Muscle layer of duodenum (tissue), 2 donors: ENCODE measurements at regions not wholly inside any gene's neighbourhood (a gene's known extent, or its start where the extent isn't known, plus 50 kb on each side); places are given as distances from the start of the nearest gene placed in this dataset.
"Not testable (repeated sequence)": the region's sequence is repeated elsewhere in the genome, so short reads cannot be mapped to it uniquely, and the experiment has no call there.

Experiments used
- H3K27ac ChIP-seq: one replicate; pipeline ENCODE4 v1.7.0; 2013; ENCODE audit warnings: mild to moderate bottlenecking, low read length
- H3K27me3 ChIP-seq: one replicate; pipeline ENCODE4 v1.7.0; 2013; ENCODE audit warnings: low read depth, mild to moderate bottlenecking, control low read depth, low read length
- H3K36me3 ChIP-seq, 2 donors: one replicate each; pipeline ENCODE4 v1.7.0; 2013; ENCODE audit warnings: low read length in 2 of 2, control low read depth in 1 of 2, mild to moderate bottlenecking in 1 of 2; ENCODE audit not compliant: insufficient read depth in 2 of 2, control insufficient read depth in 1 of 2
- H3K4me1 ChIP-seq, 2 donors: one replicate each; pipeline ENCODE4 v1.7.0; 2013; ENCODE audit warnings: low read length in 2 of 2, mild to moderate bottlenecking in 2 of 2, control low read depth in 1 of 2, moderate library complexity in 1 of 2; ENCODE audit not compliant: insufficient read depth in 2 of 2, control insufficient read depth in 1 of 2
- H3K4me3 ChIP-seq, 2 donors: one replicate each; pipeline ENCODE4 v1.7.0; 2013; ENCODE audit warnings: low read length in 2 of 2, low read depth in 1 of 2, mild to moderate bottlenecking in 1 of 2
- H3K9me3 ChIP-seq, 2 donors: one replicate each; pipeline ENCODE4 v1.7.0; 2013; ENCODE audit warnings: low read length in 2 of 2, control low read depth in 1 of 2, mild to moderate bottlenecking in 1 of 2; ENCODE audit not compliant: control insufficient read depth in 1 of 2
- donor health status: healthy.

- Histone ChIP-seq H3K4me3 (no peak overlapping the region), H3K36me3 (no peaks in the 10 kb centered on the region), H3K27me3 (no peaks in the 10 kb centered on the region), H3K27ac (no peak overlapping the region), H3K4me1 (no peaks in the 10 kb centered on the region), H3K9me3 (no peaks in the 10 kb centered on the region)
These were observed 221.1 kb downstream of the ZNF674 start for GRCh38 chrX:46324166-46324565.

GRCh38 chrX:46322929-46323328 is 222.3 kb downstream of the ZNF674 start:
- not testable (repeated sequence) for H3K36me3 ChIP-seq, H3K27ac ChIP-seq, H3K4me1 ChIP-seq, H3K27me3 ChIP-seq, H3K9me3 ChIP-seq, H3K4me3 ChIP-seq

- Histone ChIP-seq H3K36me3 (no peaks in the 10 kb centered on the region), H3K4me1 (no peaks in the 10 kb centered on the region), H3K4me3 (no peak overlapping the region), H3K27me3 (no peaks in the 10 kb centered on the region), H3K9me3 (no peaks in the 10 kb centered on the region), H3K27ac (no peak overlapping the region)
These were observed 223.5 kb downstream of the ZNF674 start for GRCh38 chrX:46321676-46322075.

- H3K4me3 ChIP-seq, result no peak overlapping the region
- H3K9me3 ChIP-seq, result no peaks in the 10 kb centered on the region
- no peak overlapping the region for H3K27ac ChIP-seq
- H3K27me3 ChIP-seq, result no peaks in the 10 kb centered on the region
- H3K36me3 ChIP-seq, result no peaks in the 10 kb centered on the region
- H3K4me1 ChIP-seq, result no peaks in the 10 kb centered on the region
These were observed 225.5 kb downstream of the ZNF674 start for GRCh38 chrX:46319750-46320149.

GRCh38 chrX:46318551-46318950 is 226.7 kb downstream of the ZNF674 start:
- H3K27ac ChIP-seq, result no peak overlapping the region
- no peaks in the 10 kb centered on the region for H3K27me3 ChIP-seq
- H3K4me3 ChIP-seq, result no peak overlapping the region
- no peaks in the 10 kb centered on the region for H3K9me3 ChIP-seq
- no peaks in the 10 kb centered on the region for H3K4me1 ChIP-seq
- no peaks in the 10 kb centered on the region for H3K36me3 ChIP-seq

- Histone ChIP-seq H3K4me3 (no peak overlapping the region), H3K4me1 (no peaks in the 10 kb centered on the region), H3K27ac (peak overlapping the region; percentile 56), H3K36me3 (no peaks in the 10 kb centered on the region), H3K27me3 (no peaks in the 10 kb centered on the region), H3K9me3 (no peaks in the 10 kb centered on the region)
These were observed 228.1 kb downstream of the ZNF674 start for GRCh38 chrX:46317163-46317562.

- Histone ChIP-seq H3K27me3 (no peaks in the 10 kb centered on the region), H3K36me3 (no peaks in the 10 kb centered on the region), H3K9me3 (no peaks in the 10 kb centered on the region), H3K4me1 (no peaks in the 10 kb centered on the region), H3K27ac (no peak overlapping the region), H3K4me3 (no peak overlapping the region)
These were observed 233.6 kb downstream of the ZNF674 start for GRCh38 chrX:46311581-46312120.

GRCh38 chrX:46310815-46311497 is 234.3 kb downstream of the ZNF674 start:
- H3K27ac ChIP-seq, result no peak overlapping the region
- no peaks in the 10 kb centered on the region for H3K9me3 ChIP-seq
- no peaks in the 10 kb centered on the region for H3K27me3 ChIP-seq
- H3K36me3 ChIP-seq, result no peaks in the 10 kb centered on the region
- H3K4me3 ChIP-seq, result no peak overlapping the region
- H3K4me1 ChIP-seq, result no peaks in the 10 kb centered on the region

- H3K27ac ChIP-seq, result no peak overlapping the region
- no peaks in the 10 kb centered on the region for H3K36me3 ChIP-seq
- no peak overlapping the region for H3K4me3 ChIP-seq
- no peaks in the 10 kb centered on the region for H3K27me3 ChIP-seq
- H3K4me1 ChIP-seq, result no peaks in the 10 kb centered on the region
- H3K9me3 ChIP-seq, result no peaks in the 10 kb centered on the region
These were observed 237.1 kb downstream of the ZNF674 start for GRCh38 chrX:46308110-46308509.

- no peak overlapping the region for H3K4me3 ChIP-seq
- no peaks in the 10 kb centered on the region for H3K36me3 ChIP-seq
- H3K9me3 ChIP-seq, result no peaks in the 10 kb centered on the region
- H3K27ac ChIP-seq, result no peak overlapping the region
- no peaks in the 10 kb centered on the region for H3K27me3 ChIP-seq
- H3K4me1 ChIP-seq, result no peaks in the 10 kb centered on the region
These were observed 239.1 kb downstream of the ZNF674 start for GRCh38 chrX:46306103-46306502.

GRCh38 chrX:46305431-46305830 is 239.8 kb downstream of the ZNF674 start:
- no peaks in the 10 kb centered on the region for H3K4me1 ChIP-seq
- H3K27me3 ChIP-seq, result no peaks in the 10 kb centered on the region
- no peak overlapping the region for H3K4me3 ChIP-seq
- H3K27ac ChIP-seq, result no peak overlapping the region
- no peaks in the 10 kb centered on the region for H3K9me3 ChIP-seq
- no peaks in the 10 kb centered on the region for H3K36me3 ChIP-seq

- no peaks in the 10 kb centered on the region for H3K36me3 ChIP-seq
- no peaks in the 10 kb centered on the region for H3K9me3 ChIP-seq
- H3K27me3 ChIP-seq, result no peaks in the 10 kb centered on the region
- no peak overlapping the region for H3K27ac ChIP-seq
- H3K4me1 ChIP-seq, result no peaks in the 10 kb centered on the region
- H3K4me3 ChIP-seq, result no peak overlapping the region
These were observed 243.3 kb downstream of the ZNF674 start for GRCh38 chrX:46301903-46302302.
